Large intestine (tissue), 3 donors: ENCODE measurements at regions not wholly inside any gene's neighbourhood (a gene's known extent, or its start where the extent isn't known, plus 50 kb on each side); places are given as distances from the start of the nearest gene placed in this dataset.

Experiments used
- DNase-seq, 2 donors: peaks; one replicate each; pipeline versions ENCODE4 v3.0.0 to v3.0.0-alpha.2; 2013
- H3K27ac ChIP-seq: one replicate; pipeline ENCODE4 v1.5.1; 2013; ENCODE audit warnings: low read length
- H3K27me3 ChIP-seq: 2 replicates; pipeline ENCODE4 v1.6.1; 2013; ENCODE audit warnings: low read length; ENCODE audit not compliant: control insufficient read depth, insufficient read depth
- H3K36me3 ChIP-seq: 2 replicates; pipeline ENCODE4 v1.6.1; 2013; ENCODE audit warnings: low read length; ENCODE audit not compliant: control insufficient read depth, insufficient read depth
- H3K4me1 ChIP-seq: one replicate; pipeline ENCODE4 v1.6.1; 2013; ENCODE audit warnings: low read length; ENCODE audit not compliant: control insufficient read depth, insufficient read depth
- H3K4me3 ChIP-seq: one replicate; pipeline ENCODE4 v1.5.1; 2013; ENCODE audit warnings: low read length
- H3K9me3 ChIP-seq: one replicate; pipeline ENCODE4 v1.6.1; 2013; ENCODE audit warnings: mild to moderate bottlenecking, low read depth, low read length, moderate library complexity; ENCODE audit not compliant: control insufficient read depth
- WGBS: methylation state at CpG from one replicate; pipeline ENCODE4 v1.1.5; 2013; ENCODE audit warnings: low lambda C conversion rate; ENCODE audit not compliant: insufficient coverage; 5-methylcytosine and 5-hydroxymethylcytosine counted together

- no peaks in the 10 kb centered on the region for H3K9me3 ChIP-seq
- WGBS: no CpG with 5 or more reads among the region's 10 CpGs
- H3K4me1 ChIP-seq: no peaks in the 10 kb centered on the region
- no peak overlapping the region for H3K4me3 ChIP-seq
- H3K27ac ChIP-seq: no peak overlapping the region
- no peaks in the 10 kb centered on the region for H3K36me3 ChIP-seq
- no peak for DNase-seq
- H3K27me3 ChIP-seq: no peaks in the 10 kb centered on the region
Measured at GRCh38 chr15:100785181-100786138, 94.2 kb upstream of the ALDH1A3 start.

- WGBS: no CpG with 5 or more reads among the region's 5 CpGs
- DNase-seq: no peak
Measured at GRCh38 chr15:100786139-100786531, 93.5 kb upstream of the ALDH1A3 start.

GRCh38 chr15:100786901-100787566 is 92.6 kb upstream of the ALDH1A3 start:
- Histone ChIP-seq H3K4me1 (no peaks in the 10 kb centered on the region), H3K27ac (no peak overlapping the region), H3K4me3 (no peak overlapping the region), H3K27me3 (no peaks in the 10 kb centered on the region), H3K36me3 (no peaks in the 10 kb centered on the region), H3K9me3 (no peaks in the 10 kb centered on the region)
- 87% methylated on average over 3 of the region's 30 CpGs for WGBS
- DNase-seq: no peak

More at GRCh38 chr15:100786139-100786531, 93.5 kb upstream of the ALDH1A3 start:
- Histone ChIP-seq H3K27ac (no peak overlapping the region), H3K27me3 (no peaks in the 10 kb centered on the region), H3K36me3 (no peaks in the 10 kb centered on the region), H3K4me3 (no peak overlapping the region), H3K9me3 (no peaks in the 10 kb centered on the region), H3K4me1 (no peaks in the 10 kb centered on the region)

DNA sequence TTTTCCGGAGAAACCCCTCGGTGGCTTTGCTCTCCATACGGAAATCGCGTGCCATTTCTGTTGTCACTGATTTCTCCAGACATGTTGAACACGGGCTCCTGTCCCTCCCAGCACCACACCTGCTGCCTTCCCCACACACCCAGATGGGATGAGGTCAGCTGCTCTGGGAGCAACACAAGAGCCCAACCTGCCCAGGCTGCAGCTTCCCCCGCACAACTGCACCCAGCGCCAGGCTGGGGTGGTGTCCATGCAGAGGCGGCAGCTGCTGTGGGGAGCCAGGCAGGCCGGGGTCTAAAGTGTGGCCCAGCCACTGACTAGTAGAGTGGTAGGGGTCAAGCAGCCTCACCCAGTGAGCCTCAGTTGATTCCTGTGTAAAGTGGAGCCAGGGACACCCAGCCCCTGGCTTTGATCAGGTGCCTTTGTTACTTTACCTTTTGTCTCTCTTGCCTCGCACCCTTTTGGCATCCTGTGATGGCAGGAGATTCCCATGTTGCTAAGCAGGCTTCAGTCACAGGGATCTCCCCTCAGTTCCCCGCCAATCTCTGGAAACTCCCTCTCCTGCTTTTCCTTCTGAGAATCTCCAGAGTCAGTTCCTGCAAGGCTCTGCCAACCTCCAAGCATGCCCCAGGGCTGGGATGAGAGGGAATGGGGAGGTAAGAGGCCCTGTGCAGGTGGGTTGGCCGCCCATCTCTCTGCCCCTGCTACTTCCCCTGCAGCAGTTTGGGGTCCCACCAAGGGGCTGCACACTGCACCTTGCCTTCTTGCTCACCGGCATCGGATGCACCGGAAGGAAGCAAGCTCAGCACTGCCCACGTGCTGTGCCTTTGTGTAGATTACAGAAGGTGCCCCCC is 91.8 kb upstream of the ALDH1A3 start:
- H3K27ac ChIP-seq: no peak overlapping the region
- H3K4me1 ChIP-seq: no peaks in the 10 kb centered on the region
- no CpG with 5 or more reads among the region's 17 CpGs for WGBS
- no peak overlapping the region for H3K4me3 ChIP-seq
- H3K36me3 ChIP-seq: no peaks in the 10 kb centered on the region
- no peak for DNase-seq
- H3K27me3 ChIP-seq: no peaks in the 10 kb centered on the region
- H3K9me3 ChIP-seq: no peaks in the 10 kb centered on the region

- H3K36me3 ChIP-seq: no peaks in the 10 kb centered on the region
- H3K27me3 ChIP-seq: no peaks in the 10 kb centered on the region
- H3K4me3 ChIP-seq: no peak overlapping the region
- DNase-seq: no peak
- no peak overlapping the region for H3K27ac ChIP-seq
- H3K4me1 ChIP-seq: no peaks in the 10 kb centered on the region
- no peaks in the 10 kb centered on the region for H3K9me3 ChIP-seq
- WGBS: no CpG with 5 or more reads among the region's 7 CpGs
Measured at GRCh38 chr15:100788418-100789105, 91.1 kb upstream of the ALDH1A3 start.

DNA sequence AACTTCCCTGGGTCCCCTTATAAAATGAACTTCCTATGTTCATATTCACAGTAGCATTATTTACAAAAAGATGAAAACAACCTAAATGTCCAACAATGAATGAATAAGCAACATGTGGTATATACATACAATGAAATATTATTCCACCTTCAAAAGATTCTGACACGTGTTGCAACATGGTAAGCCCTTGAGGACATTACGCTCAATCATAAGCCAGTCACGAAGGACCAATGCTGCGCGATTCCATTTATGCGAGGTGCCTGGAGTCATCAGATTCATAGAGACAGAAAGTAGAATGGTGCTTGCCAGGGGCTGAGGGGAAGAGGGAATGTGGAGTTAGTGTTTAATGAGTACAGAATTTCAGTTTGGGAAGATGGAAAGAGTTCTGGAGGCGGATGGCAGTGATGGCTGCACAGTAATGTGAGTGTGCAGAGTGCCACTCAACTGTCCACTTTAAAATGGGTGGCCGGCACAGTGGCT is 88.8 kb upstream of the ALDH1A3 start:
- WGBS: 100% methylated on average over 5 of the region's 8 CpGs
- Histone ChIP-seq H3K27me3 (no peaks in the 10 kb centered on the region), H3K36me3 (no peaks in the 10 kb centered on the region), H3K27ac (no peak overlapping the region), H3K9me3 (no peaks in the 10 kb centered on the region), H3K4me1 (no peaks in the 10 kb centered on the region), H3K4me3 (no peak overlapping the region)
- no peak for DNase-seq

DNA sequence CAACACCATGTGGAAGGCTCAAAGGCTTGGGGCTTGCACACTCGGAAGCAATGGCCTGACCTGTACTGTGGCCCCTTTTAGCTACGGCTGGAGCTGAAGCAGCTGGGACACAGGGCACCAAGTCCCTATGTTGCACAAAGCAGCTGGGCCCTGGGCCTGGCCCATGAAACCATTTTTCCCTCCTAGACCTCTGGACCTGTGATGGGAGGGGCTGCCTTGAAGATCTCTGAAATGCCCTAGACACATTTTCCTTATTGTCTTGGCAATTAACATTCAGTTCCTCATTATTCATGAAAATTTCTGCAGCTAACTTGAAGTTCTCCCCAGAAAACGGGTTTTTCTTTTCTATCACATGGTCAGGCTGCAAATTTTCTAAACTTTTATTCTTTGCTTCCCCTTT is 85.6 kb upstream of the ALDH1A3 start:
- Histone ChIP-seq H3K4me3 (no peak overlapping the region), H3K4me1 (no peaks in the 10 kb centered on the region), H3K27me3 (no peaks in the 10 kb centered on the region), H3K9me3 (no peaks in the 10 kb centered on the region), H3K27ac (no peak overlapping the region), H3K36me3 (no peaks in the 10 kb centered on the region)
- DNase-seq: no peak
- 50% methylated on average over 1 of the region's 3 CpGs for WGBS

DNA sequence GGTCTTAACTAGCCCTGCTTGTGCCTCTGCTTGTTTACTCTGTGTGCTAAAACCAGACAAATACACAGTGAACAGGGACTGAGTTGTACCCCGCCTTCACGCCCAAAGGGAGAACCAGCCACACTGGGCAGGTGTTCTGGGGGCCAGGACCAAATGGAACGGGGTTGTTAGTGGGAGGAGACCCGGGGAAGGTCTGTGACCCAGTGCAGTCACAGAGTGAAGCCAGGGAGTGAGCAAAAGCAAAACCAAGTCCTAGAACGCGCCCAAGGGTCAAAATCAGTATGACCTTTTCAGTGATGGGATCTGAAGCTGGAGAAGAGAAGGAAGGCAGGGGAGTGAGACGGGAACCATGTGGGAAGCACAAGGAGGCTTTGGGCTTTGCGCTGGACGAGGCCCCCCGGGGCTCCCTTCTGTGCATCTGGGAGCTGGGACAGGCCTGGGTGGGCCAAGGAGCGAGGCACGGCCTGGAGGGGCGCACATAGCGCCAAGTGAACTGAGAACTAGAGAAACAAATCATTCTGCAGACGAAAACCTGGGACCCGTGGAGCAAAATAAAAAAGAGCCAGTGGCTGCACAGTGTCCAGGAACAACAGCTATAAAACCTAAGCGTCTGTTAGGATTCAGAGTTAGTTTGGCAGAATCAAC is 78.3 kb upstream of the ALDH1A3 start:
- H3K9me3 ChIP-seq: no peaks in the 10 kb centered on the region
- no peaks in the 10 kb centered on the region for H3K36me3 ChIP-seq
- no peak overlapping the region for H3K4me3 ChIP-seq
- no peak for DNase-seq
- no peaks in the 10 kb centered on the region for H3K4me1 ChIP-seq
- 83% methylated on average over 2 of the region's 17 CpGs for WGBS
- no peaks in the 10 kb centered on the region for H3K27me3 ChIP-seq
- H3K27ac ChIP-seq: no peak overlapping the region

DNA sequence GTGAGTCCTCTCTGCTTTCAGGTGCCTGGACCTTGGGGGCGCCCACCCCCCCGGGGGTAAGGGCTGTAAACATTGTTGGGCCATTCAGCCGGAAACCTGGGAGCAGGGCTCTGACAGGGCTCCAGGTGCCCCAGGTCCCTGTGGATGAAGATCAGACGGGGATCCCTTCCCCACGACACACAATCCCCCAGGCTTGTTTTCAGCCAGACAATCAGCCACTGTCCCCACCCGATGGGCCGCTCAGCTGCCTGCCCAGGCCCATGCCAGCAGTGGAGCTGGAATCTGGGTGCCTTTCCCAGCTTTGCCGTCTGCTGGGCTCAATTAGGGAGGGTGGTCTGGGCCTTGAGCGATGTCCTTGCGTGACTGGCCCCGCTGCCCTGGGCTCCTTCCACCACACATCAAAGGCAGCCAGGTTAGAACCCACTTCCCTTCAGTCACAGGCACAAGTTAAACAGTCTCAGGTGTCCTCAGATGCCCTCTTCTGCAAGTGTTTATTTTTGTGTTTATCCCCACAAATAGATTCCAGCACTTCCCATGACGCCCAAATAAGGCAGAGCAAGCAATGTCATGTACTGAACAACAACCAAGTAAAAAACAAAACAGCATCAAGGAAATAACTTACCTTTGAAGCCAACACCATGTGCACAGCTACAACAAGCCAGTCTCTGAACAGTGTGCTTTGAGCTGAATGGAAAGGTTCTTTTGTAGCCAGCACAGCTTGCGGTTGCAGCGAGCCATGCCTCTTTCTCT is 77.0 kb upstream of the ALDH1A3 start:
- H3K27ac ChIP-seq: no peak overlapping the region
- no peak for DNase-seq
- WGBS: no CpG with 5 or more reads among the region's 14 CpGs
- H3K4me1 ChIP-seq: no peaks in the 10 kb centered on the region
- H3K36me3 ChIP-seq: no peaks in the 10 kb centered on the region
- no peaks in the 10 kb centered on the region for H3K27me3 ChIP-seq
- no peak overlapping the region for H3K4me3 ChIP-seq
- no peaks in the 10 kb centered on the region for H3K9me3 ChIP-seq
